Mesothelial cell of epicardium (in vitro differentiated cells): ENCODE measurements at regions not wholly inside any gene's neighbourhood (a gene's known extent, or its start where the extent isn't known, plus 50 kb on each side); places are given as distances from the start of the nearest gene placed in this dataset.

Experiments used
- DNase-seq, 2 experiments: peaks; one replicate each; pipeline ENCODE4 v3.0.0; 2021; ENCODE audit warnings: low spot score in 2 of 2; ENCODE audit not compliant: unreplicated experiment in 2 of 2
- H3K27ac Mint-ChIP-seq: 2 replicates; pipeline ENCODE4 v1.8.0; 2021; ENCODE audit warnings: mixed read lengths
- H3K27me3 Mint-ChIP-seq: 2 replicates; pipeline ENCODE4 v1.8.0; 2021; ENCODE audit warnings: low read depth, mixed read lengths
- H3K36me3 Mint-ChIP-seq: 2 replicates; pipeline ENCODE4 v1.8.0; 2021; ENCODE audit warnings: mixed read lengths
- H3K4me1 Mint-ChIP-seq: 2 replicates; pipeline ENCODE4 v1.8.0; 2021; ENCODE audit warnings: mixed read lengths
- H3K4me3 Mint-ChIP-seq: 2 replicates; pipeline ENCODE4 v1.8.0; 2021; ENCODE audit warnings: mild to moderate bottlenecking, moderate library complexity, mixed read lengths
- H3K9me3 Mint-ChIP-seq: 2 replicates; pipeline ENCODE4 v1.8.0; 2021; ENCODE audit warnings: mixed read lengths
- TF ChIP-seq, protein P1 (sequence below): fragments of 200-600 bp; sonication (generic); IDR thresholded peaks from one replicate; pipeline ENCODE4 v1.5.0; 2021; ENCODE audit warnings: antibody characterized with exemption; ENCODE audit not compliant: unreplicated experiment

DNA sequence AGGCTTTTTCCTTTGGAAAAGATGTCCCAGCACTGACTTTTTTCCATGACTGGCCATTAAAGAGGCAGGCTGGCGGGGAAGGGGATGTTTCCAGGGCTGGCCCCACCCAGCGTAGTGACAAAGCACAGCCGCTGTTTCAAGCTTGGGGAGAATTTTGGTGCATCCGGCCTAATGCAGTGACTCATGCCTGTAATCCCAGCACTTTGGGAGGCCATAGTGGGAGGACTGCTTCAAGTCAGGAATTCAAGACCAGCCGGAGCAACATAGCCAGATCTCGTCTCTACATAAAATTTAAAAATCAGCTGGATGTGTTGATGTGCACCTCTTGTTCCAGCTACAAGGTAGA lies 78.0 kb upstream of the SH3BP4 start:
- Mint-ChIP-seq H3K4me3 (no peak overlapping the region), H3K27ac (no peak overlapping the region), H3K27me3 (peaks cover 4% of the 10 kb centered on the region), H3K36me3 (peaks cover 14% of the 10 kb centered on the region), H3K4me1 (no peaks in the 10 kb centered on the region), H3K9me3 (peaks cover 27% of the 10 kb centered on the region)
- TF ChIP-seq, protein P1, sequence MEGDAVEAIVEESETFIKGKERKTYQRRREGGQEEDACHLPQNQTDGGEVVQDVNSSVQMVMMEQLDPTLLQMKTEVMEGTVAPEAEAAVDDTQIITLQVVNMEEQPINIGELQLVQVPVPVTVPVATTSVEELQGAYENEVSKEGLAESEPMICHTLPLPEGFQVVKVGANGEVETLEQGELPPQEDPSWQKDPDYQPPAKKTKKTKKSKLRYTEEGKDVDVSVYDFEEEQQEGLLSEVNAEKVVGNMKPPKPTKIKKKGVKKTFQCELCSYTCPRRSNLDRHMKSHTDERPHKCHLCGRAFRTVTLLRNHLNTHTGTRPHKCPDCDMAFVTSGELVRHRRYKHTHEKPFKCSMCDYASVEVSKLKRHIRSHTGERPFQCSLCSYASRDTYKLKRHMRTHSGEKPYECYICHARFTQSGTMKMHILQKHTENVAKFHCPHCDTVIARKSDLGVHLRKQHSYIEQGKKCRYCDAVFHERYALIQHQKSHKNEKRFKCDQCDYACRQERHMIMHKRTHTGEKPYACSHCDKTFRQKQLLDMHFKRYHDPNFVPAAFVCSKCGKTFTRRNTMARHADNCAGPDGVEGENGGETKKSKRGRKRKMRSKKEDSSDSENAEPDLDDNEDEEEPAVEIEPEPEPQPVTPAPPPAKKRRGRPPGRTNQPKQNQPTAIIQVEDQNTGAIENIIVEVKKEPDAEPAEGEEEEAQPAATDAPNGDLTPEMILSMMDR = no peak
- no peak for DNase-seq

DNA sequence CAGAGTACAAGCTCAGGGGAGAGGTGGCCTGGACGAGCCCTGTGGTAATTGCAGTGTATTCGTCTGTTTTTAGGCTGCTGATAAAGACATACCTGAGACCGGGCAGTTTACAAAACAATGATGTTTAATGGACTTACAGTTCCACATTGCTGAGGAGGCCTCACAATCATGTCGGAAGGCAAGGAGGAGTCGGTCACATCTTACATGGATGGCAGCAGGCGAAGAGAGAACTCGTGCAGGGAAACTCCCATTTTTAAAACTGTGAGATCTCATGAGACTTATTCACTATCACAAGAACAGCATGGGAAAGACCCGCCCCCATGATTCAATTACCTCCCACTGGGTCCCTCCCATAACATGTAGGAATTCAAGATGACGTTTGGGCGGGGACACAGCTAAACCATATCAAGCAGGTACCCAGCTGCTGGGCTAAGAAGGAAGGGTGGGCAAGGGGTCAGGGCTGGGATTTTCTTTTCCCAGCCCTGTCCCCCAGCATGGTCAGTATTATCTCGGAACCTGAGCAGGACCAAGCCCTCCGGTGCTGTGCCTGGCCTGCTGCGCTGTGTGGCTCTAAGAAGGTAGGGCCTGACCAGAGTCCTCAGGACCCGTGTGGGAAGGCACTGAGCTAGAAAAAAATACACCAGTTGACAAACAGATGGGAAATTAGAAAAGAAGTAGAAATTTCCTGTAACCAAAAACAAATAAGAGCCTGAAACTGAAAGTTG lies 78.6 kb upstream of the SH3BP4 start:
- H3K27me3 Mint-ChIP-seq = peaks cover 4% of the 10 kb centered on the region
- peaks cover 28% of the 10 kb centered on the region for H3K9me3 Mint-ChIP-seq
- no peaks in the 10 kb centered on the region for H3K4me1 Mint-ChIP-seq
- peaks cover 15% of the 10 kb centered on the region for H3K36me3 Mint-ChIP-seq
- H3K4me3 Mint-ChIP-seq = no peak overlapping the region
- no peak overlapping the region for H3K27ac Mint-ChIP-seq
- TF ChIP-seq, protein P1 = no peak
- DNase-seq = no peak

DNA sequence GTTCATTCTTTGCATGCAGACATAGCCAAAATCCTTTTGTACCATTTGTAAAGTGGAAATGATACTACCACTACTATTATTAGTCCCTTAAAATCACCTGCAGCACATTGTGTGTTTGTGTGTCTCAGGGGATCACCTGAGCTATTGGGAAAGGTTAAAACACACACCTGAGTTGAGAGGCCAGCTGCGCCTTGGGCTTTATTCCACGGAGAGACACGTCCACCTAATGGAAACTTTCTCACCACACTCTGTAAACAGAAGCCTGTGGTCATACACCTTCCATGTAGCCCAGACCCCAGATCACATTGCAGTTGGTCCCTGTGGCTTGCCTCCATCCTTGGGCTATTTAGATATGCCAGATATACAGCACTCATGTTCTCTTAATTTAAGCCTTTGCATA lies 81.8 kb upstream of the SH3BP4 start:
- Mint-ChIP-seq H3K4me1 (no peaks in the 10 kb centered on the region), H3K4me3 (no peak overlapping the region), H3K27ac (no peak overlapping the region), H3K9me3 (peaks cover 26% of the 10 kb centered on the region), H3K36me3 (peaks cover 14% of the 10 kb centered on the region), H3K27me3 (peaks cover 4% of the 10 kb centered on the region)
- TF ChIP-seq, protein P1 = no peak
- no peak for DNase-seq

DNA sequence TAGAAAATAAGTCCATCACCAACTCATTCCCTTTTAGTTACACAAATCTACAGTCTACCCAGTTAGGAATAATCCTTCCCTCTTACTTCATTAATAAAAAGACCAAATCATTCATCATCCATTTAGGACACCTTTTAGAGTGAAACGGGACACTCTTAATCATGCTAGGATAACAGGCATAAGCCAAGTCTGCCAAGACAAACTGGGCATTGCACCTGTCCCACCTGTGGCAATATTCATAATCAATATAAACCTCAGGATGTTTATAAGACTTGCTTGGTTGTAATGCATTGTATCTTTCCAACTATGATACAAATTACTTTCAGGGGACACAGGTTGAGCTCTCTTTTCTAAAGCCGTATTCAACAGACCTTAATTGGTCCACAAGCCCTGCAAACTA lies 82.7 kb upstream of the SH3BP4 start:
- Mint-ChIP-seq H3K9me3 (peaks cover 26% of the 10 kb centered on the region), H3K4me1 (no peaks in the 10 kb centered on the region), H3K36me3 (peaks cover 14% of the 10 kb centered on the region), H3K4me3 (no peak overlapping the region), H3K27me3 (peaks cover 4% of the 10 kb centered on the region), H3K27ac (no peak overlapping the region)
- TF ChIP-seq, protein P1 = no peak
- no peak for DNase-seq

DNA sequence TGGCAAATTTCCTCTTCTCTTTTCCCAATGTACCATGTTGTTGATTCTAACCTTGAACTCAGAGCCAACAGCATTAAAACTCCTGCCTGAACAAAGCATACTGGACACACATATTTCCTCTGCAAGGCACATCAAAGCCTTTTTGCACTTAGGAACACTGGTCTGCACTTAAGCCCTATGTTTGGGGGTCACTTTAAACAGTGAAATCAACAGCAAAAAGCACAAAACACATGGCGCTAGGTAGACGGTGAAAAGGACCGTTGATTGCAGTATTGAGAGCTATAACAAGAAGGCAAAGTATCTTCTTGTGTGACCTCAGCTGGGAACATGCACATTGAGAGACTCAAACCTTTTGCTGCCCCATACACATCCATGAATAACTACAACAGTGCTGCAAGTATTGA lies 83.9 kb upstream of the SH3BP4 start:
- TF ChIP-seq, protein P1 = no peak
- Mint-ChIP-seq H3K4me3 (no peak overlapping the region), H3K4me1 (peaks cover 6% of the 10 kb centered on the region), H3K27ac (no peak overlapping the region), H3K36me3 (peaks cover 11% of the 10 kb centered on the region), H3K27me3 (peaks cover 4% of the 10 kb centered on the region), H3K9me3 (peaks cover 21% of the 10 kb centered on the region)
- no peak for DNase-seq

DNA sequence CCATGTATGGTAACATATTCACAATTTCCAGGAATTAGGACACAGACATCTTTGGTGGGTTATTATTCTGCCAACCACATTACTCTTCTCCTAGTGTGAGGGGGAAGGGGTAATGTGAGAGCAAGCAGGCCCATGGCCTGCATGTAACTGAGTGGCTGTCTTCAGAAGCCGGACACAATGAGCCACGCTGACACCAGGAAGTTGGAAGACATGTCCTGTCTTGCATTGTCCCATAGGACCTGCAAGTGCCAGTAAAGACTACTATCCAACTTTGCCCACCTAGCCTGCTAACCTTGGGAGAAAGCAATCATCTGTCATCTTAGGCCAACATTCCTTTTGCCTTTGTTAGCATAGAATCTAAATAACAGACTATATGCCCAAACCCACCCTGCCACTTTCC lies 86.2 kb upstream of the SH3BP4 start:
- TF ChIP-seq, protein P1 = no peak
- no peak overlapping the region for H3K27ac Mint-ChIP-seq
- peaks cover 21% of the 10 kb centered on the region for H3K4me1 Mint-ChIP-seq
- H3K27me3 Mint-ChIP-seq = peaks cover 3% of the 10 kb centered on the region
- DNase-seq = no peak
- no peak overlapping the region for H3K4me3 Mint-ChIP-seq
- peaks cover 16% of the 10 kb centered on the region for H3K9me3 Mint-ChIP-seq
- H3K36me3 Mint-ChIP-seq = peaks cover 6% of the 10 kb centered on the region
